ENCODE measurements at regions not wholly inside any gene's neighbourhood (a gene's known extent, or its start where the extent isn't known, plus 50 kb on each side); places are given as distances from the start of the nearest gene placed in this dataset.

GRCh38 chr4:143773998-143774895 lies 73.8 kb upstream of the FREM3 start:
- no peaks in the 10 kb centered on the region for H3K36me3 Mint-ChIP-seq (ENCODE audit: low read depth)
- H3K9me3 Mint-ChIP-seq = peaks cover 6% of the 10 kb centered on the region
- DNase-seq = peak; percentile 46
- H3K27ac Mint-ChIP-seq = no peak overlapping the region
- TF ChIP-seq CTCF (IDR thresholded peaks at IDR 0.05) = peak; percentile 61
- H3K4me1 Mint-ChIP-seq = peaks cover 5% of the 10 kb centered on the region
- peaks cover 8% of the 10 kb centered on the region for H3K27me3 Mint-ChIP-seq (ENCODE audit: low read depth, poor library complexity)
- no peak overlapping the region for H3K4me3 Mint-ChIP-seq

- no peak overlapping the region for H3K4me3 Mint-ChIP-seq
- H3K36me3 Mint-ChIP-seq (ENCODE audit: low read depth) = no peaks in the 10 kb centered on the region
- peaks cover 11% of the 10 kb centered on the region for H3K27me3 Mint-ChIP-seq (ENCODE audit: low read depth, poor library complexity)
- H3K27ac Mint-ChIP-seq = no peak overlapping the region
- no peak for DNase-seq
- H3K4me1 Mint-ChIP-seq = peaks cover 5% of the 10 kb centered on the region
- TF ChIP-seq CTCF (IDR thresholded peaks at IDR 0.05) = no peak
- peaks cover 6% of the 10 kb centered on the region for H3K9me3 Mint-ChIP-seq
Measured at GRCh38 chr4:143771269-143771668, 70.8 kb upstream of the FREM3 start.

GRCh38 chr4:143768007-143768591 lies 67.6 kb upstream of the FREM3 start:
- Mint-ChIP-seq H3K9me3 (no peaks in the 10 kb centered on the region), H3K4me1 (peaks cover 5% of the 10 kb centered on the region), H3K36me3 (ENCODE audit: low read depth) (no peaks in the 10 kb centered on the region), H3K27ac (no peak overlapping the region), H3K27me3 (ENCODE audit: low read depth, poor library complexity) (peaks cover 6% of the 10 kb centered on the region), H3K4me3 (no peak overlapping the region)
- no peak for TF ChIP-seq CTCF (IDR thresholded peaks at IDR 0.05)
- no peak for DNase-seq

GRCh38 chr4:143763587-143763986 lies 63.1 kb upstream of the FREM3 start:
- DNase-seq = no peak
- H3K9me3 Mint-ChIP-seq = no peaks in the 10 kb centered on the region
- H3K4me1 Mint-ChIP-seq = no peaks in the 10 kb centered on the region

GRCh38 chr4:143762511-143762910 lies 62.0 kb upstream of the FREM3 start:
- Mint-ChIP-seq H3K9me3 (no peaks in the 10 kb centered on the region), H3K36me3 (ENCODE audit: low read depth) (no peaks in the 10 kb centered on the region), H3K27me3 (ENCODE audit: low read depth, poor library complexity) (peaks cover 3% of the 10 kb centered on the region), H3K27ac (no peak overlapping the region), H3K4me3 (no peak overlapping the region), H3K4me1 (no peaks in the 10 kb centered on the region)
- DNase-seq = no peak
- no peak for TF ChIP-seq CTCF (IDR thresholded peaks at IDR 0.05)

More at GRCh38 chr4:143763587-143763986, 63.1 kb upstream of the FREM3 start:
- no peaks in the 10 kb centered on the region for H3K36me3 Mint-ChIP-seq (ENCODE audit: low read depth)
- no peak overlapping the region for H3K4me3 Mint-ChIP-seq
- no peak for TF ChIP-seq CTCF (IDR thresholded peaks at IDR 0.05)
- H3K27ac Mint-ChIP-seq = no peak overlapping the region
- peaks cover 3% of the 10 kb centered on the region for H3K27me3 Mint-ChIP-seq (ENCODE audit: low read depth, poor library complexity)
